Caco-2 (cell line): ENCODE measurements at regions not wholly inside any gene's neighbourhood (a gene's known extent, or its start where the extent isn't known, plus 50 kb on each side); places are given as distances from the start of the nearest gene placed in this dataset. TPM values are rescaled to one million over a fixed set of nuclear protein-coding genes. Genes with fewer than 3 reads are reported as not detected.
A peak's percentile ranks its signal among the peaks of the same experiment; 100 is the strongest.
"Not testable (repeated sequence)": the region's sequence is repeated elsewhere in the genome, so short reads cannot be mapped to it uniquely, and the experiment has no call there.

Experiments
- BruUV-seq: library from RNA; stranded (reverse); fragments of 400-500 nt; replicated peaks from 2 replicates; lab custom pipeline; 2021; lab: Mats Ljungman, UMichigan
- CTCF ChIA-PET: fragments of 300-600 bp; sonication (Branson Sonifier 250); formaldehyde crosslinking; loops from one replicate; lab custom pipeline; 2022; ENCODE audit warnings: antibody characterized with exemption; lab: Charles Lee
- POLR2A ChIA-PET: fragments of 300-600 bp; sonication (Branson Sonifier 250); formaldehyde crosslinking; loops from one replicate; lab custom pipeline; 2022; ENCODE audit warnings: antibody characterized with exemption; lab: Charles Lee
- DNase-seq, 2 experiments: peaks; one replicate each; pipeline versions ENCODE4 v3.0.0 to v3.0.0-alpha.2; 2020 to 2022
- H3K27me3 ChIP-seq: replicated peaks from 2 replicates; pipeline ENCODE4 v1.6.0; 2011; ENCODE audit warnings: low read length; ENCODE audit not compliant: control insufficient read depth, insufficient read depth
- H3K36me3 ChIP-seq: 2 replicates; pipeline ENCODE4 v1.5.1; 2011; ENCODE audit warnings: low read length; ENCODE audit not compliant: control insufficient read depth, insufficient read depth
- H3K4me1 ChIP-seq: fragments of 250-450 bp; sonication (Bioruptor Pico); 2 replicates; pipeline ENCODE4 v1.5.1; 2020; ENCODE audit warnings: mild to moderate bottlenecking
- H3K4me3 ChIP-seq: 2 replicates; pipeline ENCODE4 v1.5.1; 2011; ENCODE audit warnings: low read depth, mild to moderate bottlenecking, control low read depth, low read length
- H3K9me3 ChIP-seq: fragments of 250-450 bp; sonication (Bioruptor Pico); 2 replicates; pipeline ENCODE4 v1.5.1; 2020; ENCODE audit warnings: mild to moderate bottlenecking, moderate library complexity
- H3K27ac Mint-ChIP-seq: one replicate; pipeline ENCODE4 v1.8.0; 2022; ENCODE audit warnings: mixed read lengths; ENCODE audit not compliant: unreplicated experiment
- H3K27me3 Mint-ChIP-seq: one replicate; pipeline ENCODE4 v1.8.0; 2022; ENCODE audit warnings: mixed read lengths; ENCODE audit not compliant: insufficient read depth, unreplicated experiment
- H3K36me3 Mint-ChIP-seq: one replicate; pipeline ENCODE4 v1.8.0; 2022; ENCODE audit warnings: mild to moderate bottlenecking, mixed read lengths; ENCODE audit not compliant: insufficient read depth, unreplicated experiment
- H3K4me1 Mint-ChIP-seq: one replicate; pipeline ENCODE4 v1.8.0; 2022; ENCODE audit warnings: low read depth, mixed read lengths; ENCODE audit not compliant: unreplicated experiment
- H3K4me3 Mint-ChIP-seq: one replicate; pipeline ENCODE4 v1.8.0; 2022; ENCODE audit warnings: mild to moderate bottlenecking, moderate library complexity, mixed read lengths; ENCODE audit not compliant: unreplicated experiment
- H3K9me3 Mint-ChIP-seq: one replicate; pipeline ENCODE4 v1.8.0; 2022; ENCODE audit warnings: mixed read lengths; ENCODE audit not compliant: unreplicated experiment
- intact Hi-C: fragments of 100-400 bp; cut with micrococcal nuclease; formaldehyde crosslinking; loops from one replicate; pipeline ENCODE4 v1.10.0; 2022; ENCODE audit not compliant: unreplicated experiment
- microRNA-seq: library from miRNA; unstranded; fragments of <30 nt; microRNA quantifications from one replicate; pipeline ENCODE4 v1.2.0, GENCODE V29; 2022

DNA sequence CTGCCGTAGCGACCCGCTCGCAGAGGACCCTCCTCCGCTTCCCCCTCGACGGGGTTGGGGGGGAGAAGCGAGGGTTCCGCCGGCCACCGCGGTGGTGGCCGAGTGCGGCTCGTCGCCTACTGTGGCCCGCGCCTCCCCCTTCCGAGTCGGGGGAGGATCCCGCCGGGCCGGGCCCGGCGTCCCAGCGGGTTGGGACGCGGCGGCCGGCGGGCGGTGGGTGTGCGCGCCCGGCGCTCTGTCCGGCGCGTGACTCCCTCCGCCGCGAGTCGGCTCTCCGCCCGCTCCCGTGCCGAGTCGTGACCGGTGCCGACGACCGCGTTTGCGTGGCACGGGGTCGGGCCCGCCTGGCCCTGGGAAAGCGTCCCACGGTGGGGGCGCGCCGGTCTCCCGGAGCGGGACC is 2269.7 kb upstream of the TPTE start:
- H3K4me3 Mint-ChIP-seq, intact Hi-C loops, CTCF ChIA-PET, H3K4me3 ChIP-seq, H3K9me3 Mint-ChIP-seq, H3K27ac Mint-ChIP-seq, H3K9me3 ChIP-seq, H3K36me3 Mint-ChIP-seq, H3K36me3 ChIP-seq, DNase-seq, H3K4me1 ChIP-seq, H3K4me1 Mint-ChIP-seq, H3K27me3 Mint-ChIP-seq, H3K27me3 ChIP-seq, POLR2A ChIA-PET, BruUV-seq: not testable (repeated sequence)

DNA sequence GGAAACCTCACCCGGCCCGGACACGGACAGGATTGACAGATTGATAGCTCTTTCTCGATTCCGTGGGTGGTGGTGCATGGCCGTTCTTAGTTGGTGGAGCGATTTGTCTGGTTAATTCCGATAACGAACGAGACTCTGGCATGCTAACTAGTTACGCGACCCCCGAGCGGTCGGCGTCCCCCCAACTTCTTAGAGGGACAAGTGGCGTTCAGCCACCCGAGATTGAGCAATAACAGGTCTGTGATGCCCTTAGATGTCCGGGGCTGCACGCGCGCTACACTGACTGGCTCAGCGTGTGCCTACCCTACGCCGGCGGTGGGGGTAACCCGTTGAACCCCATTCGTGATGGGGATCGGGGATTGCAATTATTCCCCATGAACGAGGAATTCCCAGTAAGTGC is 2266.3 kb upstream of the TPTE start:
- peak; percentile 4 to 17 for DNase-seq
- intact Hi-C loops, H3K27me3 Mint-ChIP-seq, H3K36me3 Mint-ChIP-seq, H3K9me3 Mint-ChIP-seq, H3K4me3 ChIP-seq, POLR2A ChIA-PET, H3K4me1 Mint-ChIP-seq, H3K27me3 ChIP-seq, H3K36me3 ChIP-seq, H3K9me3 ChIP-seq, H3K4me1 ChIP-seq, H3K27ac Mint-ChIP-seq, BruUV-seq, CTCF ChIA-PET, H3K4me3 Mint-ChIP-seq: not testable (repeated sequence)

DNA sequence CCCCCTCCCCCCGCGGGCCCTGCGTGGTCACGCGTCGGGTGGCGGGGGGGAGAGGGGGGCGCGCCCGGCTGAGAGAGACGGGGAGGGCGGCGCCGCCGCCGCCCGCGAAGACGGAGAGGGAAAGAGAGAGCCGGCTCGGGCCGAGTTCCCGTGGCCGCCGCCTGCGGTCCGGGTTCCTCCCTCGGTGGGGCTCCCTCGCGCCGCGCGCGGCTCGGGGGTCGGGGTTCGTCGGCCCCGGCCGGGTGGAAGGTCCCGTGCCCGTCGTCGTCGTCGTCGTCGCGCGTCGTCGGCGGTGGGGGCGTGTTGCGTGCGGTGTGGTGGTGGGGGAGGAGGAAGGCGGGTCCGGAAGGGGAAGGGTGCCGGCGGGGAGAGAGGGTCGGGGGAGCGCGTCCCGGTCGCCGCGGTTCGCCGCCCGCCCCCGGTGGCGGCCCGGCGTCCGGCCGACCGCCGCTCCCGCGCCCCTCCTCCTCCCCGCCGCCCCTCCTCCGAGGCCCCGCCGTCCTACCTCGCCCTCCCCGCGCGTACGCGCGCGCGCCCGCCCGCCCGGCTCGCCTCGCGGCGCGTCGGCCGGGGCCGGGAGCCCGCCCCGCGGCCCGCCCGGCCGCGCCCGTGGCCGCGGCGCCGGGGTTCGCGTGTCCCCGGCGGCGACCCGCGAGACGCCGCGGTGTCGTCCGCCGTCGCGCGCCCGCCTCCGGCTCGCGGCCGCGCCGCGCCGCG is 2264.1 kb upstream of the TPTE start:
- H3K4me3 Mint-ChIP-seq, H3K9me3 ChIP-seq, H3K4me3 ChIP-seq, H3K4me1 Mint-ChIP-seq, H3K36me3 Mint-ChIP-seq, H3K27me3 Mint-ChIP-seq, H3K27ac Mint-ChIP-seq, POLR2A ChIA-PET, H3K36me3 ChIP-seq, H3K9me3 Mint-ChIP-seq, H3K27me3 ChIP-seq, intact Hi-C loops, H3K4me1 ChIP-seq, CTCF ChIA-PET, BruUV-seq: not testable (repeated sequence)
- DNase-seq, result peak; percentile 31 to 38

DNA sequence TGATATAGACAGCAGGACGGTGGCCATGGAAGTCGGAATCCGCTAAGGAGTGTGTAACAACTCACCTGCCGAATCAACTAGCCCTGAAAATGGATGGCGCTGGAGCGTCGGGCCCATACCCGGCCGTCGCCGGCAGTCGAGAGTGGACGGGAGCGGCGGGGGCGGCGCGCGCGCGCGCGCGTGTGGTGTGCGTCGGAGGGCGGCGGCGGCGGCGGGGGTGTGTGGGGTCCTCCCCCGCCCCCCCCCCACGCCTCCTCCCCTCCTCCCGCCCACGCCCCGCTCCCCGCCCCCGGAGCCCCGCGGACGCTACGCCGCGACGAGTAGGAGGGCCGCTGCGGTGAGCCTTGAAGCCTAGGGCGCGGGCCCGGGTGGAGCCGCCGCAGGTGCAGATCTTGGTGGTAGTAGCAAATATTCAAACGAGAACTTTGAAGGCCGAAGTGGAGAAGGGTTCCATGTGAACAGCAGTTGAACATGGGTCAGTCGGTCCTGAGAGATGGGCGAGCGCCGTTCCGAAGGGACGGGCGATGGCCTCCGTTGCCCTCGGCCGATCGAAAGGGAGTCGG is 2261.2 kb upstream of the TPTE start:
- H3K36me3 Mint-ChIP-seq, CTCF ChIA-PET, H3K9me3 Mint-ChIP-seq, POLR2A ChIA-PET, H3K36me3 ChIP-seq, H3K4me3 ChIP-seq, H3K4me3 Mint-ChIP-seq, H3K4me1 ChIP-seq, H3K4me1 Mint-ChIP-seq, H3K9me3 ChIP-seq, H3K27me3 Mint-ChIP-seq, H3K27ac Mint-ChIP-seq, DNase-seq, H3K27me3 ChIP-seq, BruUV-seq, intact Hi-C loops: not testable (repeated sequence)

Small RNA genes lying in the stretch of these regions (microRNA-seq; reads per million reads assigned to microRNA genes)
- gene MIR3648-1, result not detected
- gene MIR3687-1, result not detected
- not detected for gene MIR6724-1
- gene MIR6724-2, result not detected
